ENCODE measurements at regions not wholly inside any gene's neighbourhood (a gene's known extent, or its start where the extent isn't known, plus 50 kb on each side); places are given as distances from the start of the nearest gene placed in this dataset.

- TF ChIP-seq EZH2 (IDR thresholded peaks at IDR 0.05) (no peak), POLR2AphosphoS5 (IDR thresholded peaks at IDR 0.05; ENCODE audit: borderline replicate concordance, low read depth, low read length) (no peak), FOXP2 (optimal IDR thresholded peaks at IDR 0.05; ENCODE audit: control extremely low read depth, extremely low read length, insufficient read depth) (no peak)
- H3K36me3 ChIP-seq (ENCODE audit: insufficient read depth, low read length): no peaks in the 10 kb centered on the region
- no peak for DNase-seq (ENCODE audit: low read depth, low spot score)
- H3K27ac ChIP-seq: no peak overlapping the region
- H3K4me3 ChIP-seq: no peak overlapping the region
- no peak overlapping the region for H3K9ac ChIP-seq (ENCODE audit: insufficient read length)
- H3K9me3 ChIP-seq (ENCODE audit: low read depth, low read length): no peaks in the 10 kb centered on the region
Observed at GRCh38 chr13:80666782-80667552, 326.0 kb upstream of the SPRY2 start.

GRCh38 chr13:80665792-80666333 is 324.9 kb upstream of the SPRY2 start:
- no peak overlapping the region for H3K4me3 ChIP-seq
- TF ChIP-seq POLR2AphosphoS5 (IDR thresholded peaks at IDR 0.05; ENCODE audit: borderline replicate concordance, low read depth, low read length): no peak
- TF ChIP-seq FOXP2 (optimal IDR thresholded peaks at IDR 0.05; ENCODE audit: control extremely low read depth, extremely low read length, insufficient read depth): no peak
- TF ChIP-seq EZH2 (IDR thresholded peaks at IDR 0.05): no peak

GRCh38 chr13:80664950-80665349 is 324.0 kb upstream of the SPRY2 start:
- H3K9ac ChIP-seq (ENCODE audit: insufficient read length): no peak overlapping the region
- no peak overlapping the region for H3K27ac ChIP-seq
- DNase-seq (ENCODE audit: low read depth, low spot score): no peak
- H3K36me3 ChIP-seq (ENCODE audit: insufficient read depth, low read length): no peaks in the 10 kb centered on the region
- no peaks in the 10 kb centered on the region for H3K9me3 ChIP-seq (ENCODE audit: low read depth, low read length)
- H3K4me3 ChIP-seq: no peak overlapping the region
- TF ChIP-seq EZH2 (IDR thresholded peaks at IDR 0.05): no peak
- TF ChIP-seq FOXP2 (optimal IDR thresholded peaks at IDR 0.05; ENCODE audit: control extremely low read depth, extremely low read length, insufficient read depth): no peak
- TF ChIP-seq POLR2AphosphoS5 (IDR thresholded peaks at IDR 0.05; ENCODE audit: borderline replicate concordance, low read depth, low read length): no peak

More at GRCh38 chr13:80665792-80666333, 324.9 kb upstream of the SPRY2 start:
- Histone ChIP-seq H3K9me3 (ENCODE audit: low read depth, low read length) (no peaks in the 10 kb centered on the region), H3K9ac (ENCODE audit: insufficient read length) (no peak overlapping the region), H3K36me3 (ENCODE audit: insufficient read depth, low read length) (no peaks in the 10 kb centered on the region), H3K27ac (no peak overlapping the region)
- no peak for DNase-seq (ENCODE audit: low read depth, low spot score)

GRCh38 chr13:80663788-80664187 is 322.9 kb upstream of the SPRY2 start:
- H3K36me3 ChIP-seq (ENCODE audit: insufficient read depth, low read length): no peaks in the 10 kb centered on the region
- no peak overlapping the region for H3K9ac ChIP-seq (ENCODE audit: insufficient read length)
- no peak overlapping the region for H3K27ac ChIP-seq

GRCh38 chr13:80658705-80659104 is 317.8 kb upstream of the SPRY2 start:
- no peak for DNase-seq (ENCODE audit: low read depth, low spot score)
- Histone ChIP-seq H3K36me3 (ENCODE audit: insufficient read depth, low read length) (no peaks in the 10 kb centered on the region), H3K9ac (ENCODE audit: insufficient read length) (no peak overlapping the region), H3K4me3 (no peak overlapping the region), H3K27ac (no peak overlapping the region), H3K9me3 (ENCODE audit: low read depth, low read length) (no peaks in the 10 kb centered on the region)
- TF ChIP-seq FOXP2 (optimal IDR thresholded peaks at IDR 0.05; ENCODE audit: control extremely low read depth, extremely low read length, insufficient read depth) (no peak), EZH2 (IDR thresholded peaks at IDR 0.05) (no peak), POLR2AphosphoS5 (IDR thresholded peaks at IDR 0.05; ENCODE audit: borderline replicate concordance, low read depth, low read length) (no peak)

More at GRCh38 chr13:80663788-80664187, 322.9 kb upstream of the SPRY2 start:
- no peak for TF ChIP-seq FOXP2 (optimal IDR thresholded peaks at IDR 0.05; ENCODE audit: control extremely low read depth, extremely low read length, insufficient read depth)
- TF ChIP-seq POLR2AphosphoS5 (IDR thresholded peaks at IDR 0.05; ENCODE audit: borderline replicate concordance, low read depth, low read length): no peak
- no peak for TF ChIP-seq EZH2 (IDR thresholded peaks at IDR 0.05)
- Histone ChIP-seq H3K4me3 (no peak overlapping the region), H3K9me3 (ENCODE audit: low read depth, low read length) (no peaks in the 10 kb centered on the region)
- DNase-seq (ENCODE audit: low read depth, low spot score): no peak

- Histone ChIP-seq H3K27ac (no peak overlapping the region), H3K9me3 (ENCODE audit: low read depth, low read length) (no peaks in the 10 kb centered on the region), H3K36me3 (ENCODE audit: insufficient read depth, low read length) (no peaks in the 10 kb centered on the region), H3K4me3 (no peak overlapping the region), H3K9ac (ENCODE audit: insufficient read length) (no peak overlapping the region)
- DNase-seq (ENCODE audit: low read depth, low spot score): no peak
- TF ChIP-seq EZH2 (IDR thresholded peaks at IDR 0.05) (no peak), POLR2AphosphoS5 (IDR thresholded peaks at IDR 0.05; ENCODE audit: borderline replicate concordance, low read depth, low read length) (no peak), FOXP2 (optimal IDR thresholded peaks at IDR 0.05; ENCODE audit: control extremely low read depth, extremely low read length, insufficient read depth) (no peak)
Observed at GRCh38 chr13:80656512-80656904, 315.6 kb upstream of the SPRY2 start.

- Histone ChIP-seq H3K9me3 (ENCODE audit: low read depth, low read length) (no peaks in the 10 kb centered on the region), H3K27ac (no peak overlapping the region), H3K4me3 (no peak overlapping the region), H3K36me3 (ENCODE audit: insufficient read depth, low read length) (no peaks in the 10 kb centered on the region), H3K9ac (ENCODE audit: insufficient read length) (no peak overlapping the region)
- TF ChIP-seq POLR2AphosphoS5 (IDR thresholded peaks at IDR 0.05; ENCODE audit: borderline replicate concordance, low read depth, low read length): no peak
- TF ChIP-seq FOXP2 (optimal IDR thresholded peaks at IDR 0.05; ENCODE audit: control extremely low read depth, extremely low read length, insufficient read depth): no peak
- no peak for TF ChIP-seq EZH2 (IDR thresholded peaks at IDR 0.05)
- DNase-seq (ENCODE audit: low read depth, low spot score): no peak
Observed at GRCh38 chr13:80655778-80656511, 315.0 kb upstream of the SPRY2 start.

GRCh38 chr13:80654638-80655249 is 313.8 kb upstream of the SPRY2 start:
- H3K9me3 ChIP-seq (ENCODE audit: low read depth, low read length): no peaks in the 10 kb centered on the region
- no peak overlapping the region for H3K27ac ChIP-seq
- no peak overlapping the region for H3K9ac ChIP-seq (ENCODE audit: insufficient read length)
- TF ChIP-seq POLR2AphosphoS5 (IDR thresholded peaks at IDR 0.05; ENCODE audit: borderline replicate concordance, low read depth, low read length): no peak
- TF ChIP-seq FOXP2 (optimal IDR thresholded peaks at IDR 0.05; ENCODE audit: control extremely low read depth, extremely low read length, insufficient read depth): no peak
- no peak for TF ChIP-seq EZH2 (IDR thresholded peaks at IDR 0.05)
- no peaks in the 10 kb centered on the region for H3K36me3 ChIP-seq (ENCODE audit: insufficient read depth, low read length)
- DNase-seq (ENCODE audit: low read depth, low spot score): no peak
- H3K4me3 ChIP-seq: no peak overlapping the region

Data from SK-N-MC (cell line).